ENCODE measurements at regions not wholly inside any gene's neighbourhood (a gene's known extent, or its start where the extent isn't known, plus 50 kb on each side); places are given as distances from the start of the nearest gene placed in this dataset.
"Not testable (repeated sequence)": the region's sequence is repeated elsewhere in the genome, so short reads cannot be mapped to it uniquely, and the experiment has no call there.

GRCh38 chr2:54065411-54065810 lies 50.0 kb upstream of the ACYP2 start:
- no peak for DNase-seq (ENCODE audit: low spot score)

- DNase-seq (ENCODE audit: low spot score): no peak
Observed at GRCh38 chr2:54063967-54064535, 51.4 kb upstream of the ACYP2 start.

- no peak for DNase-seq (ENCODE audit: low spot score)
Observed at GRCh38 chr2:54062401-54062800, 53.0 kb upstream of the ACYP2 start.

DNA sequence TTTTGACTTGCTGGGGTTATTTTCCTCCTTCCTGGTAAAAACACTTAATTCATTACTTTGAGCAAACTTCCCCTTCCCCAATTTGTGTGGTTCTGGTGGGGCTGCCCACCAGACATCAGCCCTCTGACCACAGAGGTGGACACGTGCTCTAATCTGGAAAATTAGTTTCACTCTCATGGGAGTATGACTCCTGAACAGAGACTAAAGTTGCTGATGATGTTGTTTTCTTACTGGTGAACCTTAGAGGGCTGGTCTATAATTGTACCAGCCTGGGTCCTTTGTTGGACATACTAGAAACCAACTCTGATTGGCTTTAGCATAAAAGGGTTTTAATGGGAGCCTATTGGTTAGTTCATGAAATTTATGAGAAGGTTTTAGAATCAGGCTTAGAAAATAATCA lies 54.1 kb upstream of the ACYP2 start:
- DNase-seq (ENCODE audit: low spot score): no peak

- DNase-seq (ENCODE audit: low spot score): no peak
Observed at GRCh38 chr2:54059986-54060385, 55.4 kb upstream of the ACYP2 start.

GRCh38 chr2:54059504-54059903 lies 55.9 kb upstream of the ACYP2 start:
- DNase-seq (ENCODE audit: low spot score): no peak

GRCh38 chr2:54058449-54058848 lies 57.0 kb upstream of the ACYP2 start:
- DNase-seq (ENCODE audit: low spot score): no peak

DNA sequence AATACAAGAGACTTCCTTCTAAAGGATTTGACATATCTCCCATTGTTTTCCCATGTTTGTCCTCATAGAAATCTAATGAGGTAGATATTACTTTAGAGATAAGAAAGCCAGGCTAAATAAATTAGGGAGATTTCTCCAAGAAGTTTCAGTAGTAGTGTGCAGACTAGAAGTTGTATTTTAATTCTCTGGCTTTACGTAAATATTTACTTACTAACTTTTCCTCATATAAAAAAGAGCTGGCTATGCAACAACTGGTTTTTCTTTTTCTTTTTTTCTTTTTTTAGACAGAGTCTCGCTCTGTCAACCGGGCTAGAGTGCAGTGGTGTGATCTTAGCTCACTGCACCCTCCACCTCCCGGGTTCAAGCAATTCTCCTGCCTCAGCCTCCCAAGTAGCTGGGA lies 60.6 kb upstream of the ACYP2 start:
- no peak for DNase-seq (ENCODE audit: low spot score)

- DNase-seq (ENCODE audit: low spot score): no peak
Observed at GRCh38 chr2:54054271-54054670, 61.1 kb upstream of the ACYP2 start.

- DNase-seq (ENCODE audit: low spot score): no peak
Observed at GRCh38 chr2:54053830-54054229, 61.6 kb upstream of the ACYP2 start.

GRCh38 chr2:54052825-54053718 lies 62.3 kb upstream of the ACYP2 start:
- DNase-seq (ENCODE audit: low spot score): peak; percentile 33

- DNase-seq (ENCODE audit: low spot score): no peak
Observed at GRCh38 chr2:54050445-54050844, 65.0 kb upstream of the ACYP2 start.

DNA sequence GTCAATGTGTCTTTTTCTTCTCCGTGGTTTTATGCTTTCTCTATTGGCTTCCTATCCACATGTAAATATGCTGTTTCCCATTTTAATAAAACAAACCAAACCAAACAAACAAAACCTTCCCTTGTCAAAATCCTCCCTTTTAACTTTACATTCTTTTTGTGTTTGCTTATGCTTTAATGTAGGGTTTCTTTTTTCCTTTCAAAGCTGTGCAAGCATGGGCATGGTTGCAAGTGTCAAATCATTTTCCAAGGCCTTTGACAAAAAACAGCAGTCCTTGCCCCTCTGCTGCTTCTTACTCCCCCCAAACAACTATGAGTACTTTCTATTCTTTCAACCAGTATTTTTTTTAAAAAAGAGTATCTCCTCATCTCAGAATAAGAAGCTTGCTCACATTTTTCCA lies 66.0 kb upstream of the ACYP2 start:
- no peak for DNase-seq (ENCODE audit: low spot score)

GRCh38 chr2:54048896-54049295 lies 66.5 kb upstream of the ACYP2 start:
- DNase-seq (ENCODE audit: low spot score): not testable (repeated sequence)

GRCh38 chr2:54048117-54048785 lies 67.2 kb upstream of the ACYP2 start:
- no peak for DNase-seq (ENCODE audit: low spot score)

DNA sequence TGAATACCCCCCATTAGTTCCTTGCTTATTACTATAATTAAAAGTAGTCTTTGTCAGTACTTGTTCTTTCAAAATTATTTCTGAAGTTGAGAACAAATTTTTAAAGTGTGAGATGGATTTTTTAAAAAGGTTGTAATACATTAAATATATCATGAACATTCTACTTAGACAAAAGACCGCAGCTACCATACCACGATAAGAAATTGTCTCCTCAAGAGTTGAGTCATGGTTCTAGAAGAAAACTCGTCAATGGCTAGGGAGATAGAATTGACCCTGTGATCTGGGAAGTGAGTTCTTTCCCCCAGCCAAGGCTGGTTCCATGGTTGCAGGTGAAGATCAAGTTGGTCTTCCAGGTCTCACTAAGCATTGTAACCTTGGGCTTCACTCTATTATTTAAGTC lies 67.8 kb upstream of the ACYP2 start:
- DNase-seq (ENCODE audit: low spot score): no peak

GRCh38 chr2:54047091-54047490 lies 68.3 kb upstream of the ACYP2 start:
- DNase-seq (ENCODE audit: low spot score): no peak

DNA sequence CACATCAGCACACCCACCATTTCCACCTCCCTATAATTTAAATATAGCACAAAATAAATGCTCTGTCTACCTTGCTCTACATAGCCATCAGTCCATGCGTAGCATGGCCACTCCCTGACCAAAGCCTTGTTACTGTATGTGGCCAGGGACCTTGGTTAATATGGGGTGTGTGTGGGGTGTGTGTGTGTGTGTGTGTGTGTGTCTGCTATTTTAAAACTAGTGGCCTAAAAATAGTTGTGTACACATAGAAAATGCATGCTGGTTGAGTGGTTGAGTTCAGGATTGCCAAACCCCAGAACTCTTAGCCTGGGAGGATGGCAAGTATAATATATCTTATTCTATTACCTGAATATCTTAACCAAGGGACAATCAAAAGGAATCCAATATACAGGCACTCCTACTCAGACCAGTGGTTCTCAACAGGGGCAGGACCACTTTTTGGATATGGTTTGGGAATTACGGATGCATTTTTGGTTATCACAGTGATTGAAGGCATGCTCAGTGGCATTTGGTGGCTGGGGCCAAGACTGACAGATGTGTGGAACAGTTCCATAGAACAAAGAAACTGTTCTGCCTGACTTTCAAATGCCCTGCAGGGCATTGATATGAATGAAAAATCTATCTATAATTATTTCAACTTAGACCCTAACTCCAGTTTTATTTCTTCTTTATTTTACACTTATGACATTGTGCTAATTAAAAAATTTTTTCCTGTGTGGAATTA lies 72.3 kb upstream of the PSME4 start:
- DNase-seq (ENCODE audit: low spot score): no peak

GRCh38 chr2:54042341-54042740 lies 71.5 kb upstream of the PSME4 start:
- no peak for DNase-seq (ENCODE audit: low spot score)

- no peak for DNase-seq (ENCODE audit: low spot score)
Observed at GRCh38 chr2:54041135-54041534, 70.3 kb upstream of the PSME4 start.

GRCh38 chr2:54040685-54041084 lies 69.9 kb upstream of the PSME4 start:
- no peak for DNase-seq (ENCODE audit: low spot score)

DNA sequence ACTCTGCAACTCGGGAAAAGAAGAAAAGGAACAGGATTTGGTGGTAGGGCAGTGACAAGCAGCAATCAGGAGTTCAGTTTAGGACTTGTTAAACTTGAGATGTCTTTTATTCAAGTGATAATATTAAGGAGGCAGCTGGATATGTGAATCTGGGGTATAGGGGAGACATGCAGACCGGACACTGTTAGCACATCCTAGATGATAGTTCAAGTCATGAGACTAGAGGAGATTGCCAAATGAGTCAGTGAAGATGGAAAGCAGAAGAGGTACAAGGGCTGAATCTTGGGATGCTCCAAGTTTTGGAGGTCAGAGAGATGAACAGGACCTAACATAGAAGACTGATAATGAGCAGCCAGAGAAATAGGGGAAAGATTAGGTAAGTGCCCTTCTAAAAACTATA lies 69.5 kb upstream of the PSME4 start:
- no peak for DNase-seq (ENCODE audit: low spot score)

DNA sequence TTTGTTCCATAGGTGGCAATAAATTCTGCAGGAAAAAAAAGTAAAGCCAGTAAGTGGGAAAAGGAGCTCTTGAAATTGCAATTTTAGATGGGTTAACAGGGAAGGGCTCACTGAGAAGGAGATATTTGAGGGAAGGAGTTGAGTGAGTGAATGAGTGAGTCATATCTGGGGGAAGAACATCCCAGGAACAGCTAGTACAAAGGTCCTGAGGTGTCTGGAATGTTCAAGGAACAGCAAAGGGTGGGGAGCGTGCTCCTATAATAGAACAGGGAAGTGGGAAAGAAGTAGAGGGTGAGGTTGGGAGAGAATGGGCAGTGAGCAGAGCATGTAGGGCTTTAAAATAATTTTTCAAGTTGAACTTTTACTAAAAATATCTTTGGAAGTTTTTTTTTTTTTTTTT lies 68.0 kb upstream of the PSME4 start:
- no peak for DNase-seq (ENCODE audit: low spot score)

Measured in hematopoietic multipotent progenitor cell treated with erythropoietin and hydrocortisone succinate and interleukin-3 and kit ligand, for 17 days (in vitro differentiated cells).